ENCODE measurements at regions not wholly inside any gene's neighbourhood (a gene's known extent, or its start where the extent isn't known, plus 50 kb on each side); places are given as distances from the start of the nearest gene placed in this dataset.
A peak's percentile ranks its signal among the peaks of the same experiment; 100 is the strongest.

- DNase-seq, result peak; percentile 58
Measured at GRCh38 chr6:119627908-119628669, 278.5 kb upstream of the MAN1A1 start.

DNA sequence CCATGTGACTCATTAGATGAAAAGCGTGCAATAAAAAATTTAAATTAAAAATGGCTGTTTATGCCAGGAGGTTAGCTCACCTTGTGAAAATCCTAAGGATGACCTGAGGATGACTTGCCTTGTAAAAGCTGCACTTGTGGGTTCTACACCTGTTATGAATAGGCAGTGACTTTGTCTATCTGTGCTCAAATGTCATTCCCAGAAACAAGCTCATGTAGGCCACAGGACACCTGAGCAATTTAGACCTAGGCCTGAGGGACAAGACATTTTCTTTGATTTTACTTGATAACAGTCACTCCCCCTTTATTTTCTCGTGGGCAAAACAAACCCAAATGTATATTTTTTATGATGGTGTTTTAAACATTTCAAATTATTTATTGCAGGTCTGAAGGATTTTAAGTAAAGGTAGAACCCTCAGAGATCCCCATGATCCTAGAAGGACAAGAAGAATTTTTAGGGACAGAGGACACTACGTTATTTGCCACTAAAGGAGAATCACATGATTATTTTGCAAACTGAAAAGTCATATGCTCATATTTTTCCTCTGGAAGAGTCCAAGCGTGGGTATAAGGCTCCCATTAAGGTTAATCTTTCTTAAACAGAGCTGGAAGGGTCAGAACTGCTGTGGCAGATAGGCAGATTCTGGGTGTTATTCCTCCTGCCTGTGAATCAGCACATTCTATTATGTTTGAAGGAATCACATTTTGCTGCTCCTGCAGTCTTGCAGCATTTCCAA lies 277.5 kb upstream of the MAN1A1 start:
- DNase-seq, result no peak

GRCh38 chr6:119620846-119621555 lies 271.4 kb upstream of the MAN1A1 start:
- peak; percentile 98 for DNase-seq

GRCh38 chr6:119614138-119614537 lies 264.6 kb upstream of the MAN1A1 start:
- peak; percentile 48 for DNase-seq

DNA sequence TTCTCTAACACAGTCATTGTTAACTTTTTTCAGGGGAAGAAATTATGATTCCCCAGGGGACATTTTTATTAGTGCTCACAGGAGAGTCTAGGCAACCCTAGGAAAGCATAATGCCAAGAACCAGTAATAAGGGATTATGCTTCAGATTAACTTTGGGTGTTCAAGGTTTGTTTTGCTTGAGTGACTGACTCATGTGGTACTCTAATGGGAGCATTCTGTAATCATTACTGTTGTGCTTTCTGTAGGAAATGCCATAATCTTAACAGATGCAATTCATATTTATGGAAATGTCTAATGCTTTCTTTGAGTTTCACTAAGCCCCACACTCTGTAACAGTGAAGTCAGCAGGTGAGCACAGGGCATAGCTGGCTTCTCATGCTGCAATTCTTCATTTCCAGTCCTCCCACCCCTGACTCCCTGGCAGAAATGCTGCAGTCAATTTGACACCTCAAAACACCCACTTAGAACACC lies 263.4 kb upstream of the MAN1A1 start:
- peak; percentile 77 for DNase-seq

DNA sequence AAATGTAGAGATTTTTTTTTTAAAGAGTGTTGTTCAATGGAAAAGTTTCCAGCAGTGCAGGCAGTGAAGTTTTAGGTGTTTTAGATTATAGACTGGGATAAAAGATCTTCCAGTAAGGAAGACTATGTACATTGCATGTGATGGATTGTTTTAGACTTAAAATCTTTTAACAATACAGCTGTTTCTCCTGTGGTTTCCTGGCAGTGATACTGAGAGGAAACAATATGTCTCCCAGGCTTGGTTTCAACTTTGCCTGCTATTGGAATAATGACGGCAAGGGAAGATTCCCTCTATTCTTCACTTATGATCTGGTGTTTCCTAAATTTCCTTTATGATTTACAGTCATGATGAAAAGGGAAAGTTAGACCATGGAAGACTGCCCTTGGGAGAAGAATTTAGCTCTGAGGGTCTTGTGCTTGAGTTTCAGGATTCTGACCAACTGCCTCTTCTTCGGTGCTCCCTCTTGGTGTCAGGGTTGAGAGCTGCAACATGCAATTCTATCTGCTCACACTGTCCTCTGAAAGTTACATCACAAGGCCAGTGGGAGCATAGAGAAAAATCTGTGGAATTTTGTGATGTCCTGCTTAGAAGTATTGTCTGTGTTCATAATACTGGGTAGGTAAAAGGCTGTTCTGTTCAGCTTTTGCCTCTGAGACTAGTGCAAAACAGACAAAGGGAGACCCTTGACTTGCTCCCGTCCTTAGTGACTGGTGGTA lies 262.8 kb upstream of the MAN1A1 start:
- peak; percentile 46 for DNase-seq

DNA sequence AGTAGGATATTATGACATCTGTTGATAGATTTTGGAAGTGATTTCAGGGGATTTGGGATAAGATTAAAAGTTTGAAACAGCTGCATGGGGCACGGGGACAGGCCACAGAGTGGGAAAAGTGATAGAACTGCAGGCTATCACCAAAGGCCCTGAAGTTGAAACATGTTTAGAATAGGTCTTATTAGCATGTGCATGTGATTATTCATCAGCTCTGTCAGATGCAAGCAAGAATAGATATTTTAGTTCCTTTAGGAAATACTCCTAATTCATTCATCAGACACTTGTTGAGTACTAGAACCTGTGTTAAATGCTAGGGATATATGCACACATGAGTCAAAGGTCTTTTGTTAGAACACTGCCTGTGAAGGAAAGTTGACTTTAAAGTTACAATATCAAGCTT lies 261.2 kb upstream of the MAN1A1 start:
- DNase-seq, result no peak

GRCh38 chr6:119610265-119610664 lies 260.7 kb upstream of the MAN1A1 start:
- DNase-seq, result no peak

DNA sequence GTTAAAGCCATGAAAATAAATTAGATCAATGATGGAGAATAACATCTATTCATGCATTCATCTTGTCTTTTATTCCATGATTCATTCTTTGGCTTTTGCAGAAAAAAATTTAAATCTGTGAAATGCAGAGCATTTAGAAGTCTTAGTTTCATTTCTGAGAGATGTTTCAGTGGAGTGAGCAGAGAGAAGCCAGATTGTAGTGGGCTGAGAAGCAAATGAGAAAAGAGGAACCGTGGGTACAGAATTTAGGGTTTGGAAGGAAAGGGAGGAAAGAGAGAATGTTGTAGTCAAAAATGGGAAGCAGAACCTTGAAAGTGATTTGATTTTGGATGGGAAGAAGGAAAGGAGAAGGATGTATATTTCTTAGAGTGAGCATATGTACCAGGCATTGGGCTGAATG lies 260.3 kb upstream of the MAN1A1 start:
- DNase-seq, result no peak

- no peak for DNase-seq
Measured at GRCh38 chr6:119608994-119609393, 259.4 kb upstream of the MAN1A1 start.

DNA sequence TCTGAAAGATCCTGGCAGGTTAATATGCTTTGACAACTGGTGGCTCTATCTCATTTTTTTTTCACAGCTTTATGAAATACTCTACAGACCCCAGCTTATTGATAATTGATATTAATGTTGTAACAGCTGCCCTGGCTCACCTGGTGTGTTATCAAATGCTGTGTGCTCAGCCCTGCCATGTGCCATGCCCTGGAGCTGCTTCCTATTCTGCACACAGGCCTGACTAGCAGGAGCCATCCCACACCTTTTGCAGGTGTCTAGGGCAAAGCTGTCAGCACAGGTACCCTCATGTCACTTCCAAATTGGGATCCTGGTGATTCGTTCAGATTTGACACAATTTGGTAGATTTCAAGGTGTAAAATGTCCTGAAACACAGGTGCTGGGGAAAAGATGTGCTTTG lies 254.6 kb upstream of the MAN1A1 start:
- DNase-seq, result no peak

DNA sequence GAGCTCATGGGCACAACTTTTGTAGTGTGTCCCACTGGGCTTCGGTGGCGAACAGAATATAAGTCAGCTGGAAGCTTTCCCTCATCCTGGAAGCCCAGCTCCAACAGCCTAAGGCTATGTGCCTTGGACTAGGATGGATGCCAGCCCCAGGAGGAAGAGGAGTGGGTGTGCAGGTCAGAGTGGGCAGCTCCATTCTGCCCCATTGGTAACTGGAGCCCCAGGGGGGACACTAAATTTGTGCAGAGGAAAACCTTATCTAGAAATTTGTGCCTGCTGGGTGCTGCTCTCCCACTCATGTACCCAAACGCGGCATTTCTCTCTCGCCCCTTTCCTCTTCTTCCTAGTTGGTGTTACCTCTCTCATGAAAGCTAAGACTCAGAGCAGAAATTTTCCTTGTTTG lies 253.9 kb upstream of the MAN1A1 start:
- no peak for DNase-seq

DNA sequence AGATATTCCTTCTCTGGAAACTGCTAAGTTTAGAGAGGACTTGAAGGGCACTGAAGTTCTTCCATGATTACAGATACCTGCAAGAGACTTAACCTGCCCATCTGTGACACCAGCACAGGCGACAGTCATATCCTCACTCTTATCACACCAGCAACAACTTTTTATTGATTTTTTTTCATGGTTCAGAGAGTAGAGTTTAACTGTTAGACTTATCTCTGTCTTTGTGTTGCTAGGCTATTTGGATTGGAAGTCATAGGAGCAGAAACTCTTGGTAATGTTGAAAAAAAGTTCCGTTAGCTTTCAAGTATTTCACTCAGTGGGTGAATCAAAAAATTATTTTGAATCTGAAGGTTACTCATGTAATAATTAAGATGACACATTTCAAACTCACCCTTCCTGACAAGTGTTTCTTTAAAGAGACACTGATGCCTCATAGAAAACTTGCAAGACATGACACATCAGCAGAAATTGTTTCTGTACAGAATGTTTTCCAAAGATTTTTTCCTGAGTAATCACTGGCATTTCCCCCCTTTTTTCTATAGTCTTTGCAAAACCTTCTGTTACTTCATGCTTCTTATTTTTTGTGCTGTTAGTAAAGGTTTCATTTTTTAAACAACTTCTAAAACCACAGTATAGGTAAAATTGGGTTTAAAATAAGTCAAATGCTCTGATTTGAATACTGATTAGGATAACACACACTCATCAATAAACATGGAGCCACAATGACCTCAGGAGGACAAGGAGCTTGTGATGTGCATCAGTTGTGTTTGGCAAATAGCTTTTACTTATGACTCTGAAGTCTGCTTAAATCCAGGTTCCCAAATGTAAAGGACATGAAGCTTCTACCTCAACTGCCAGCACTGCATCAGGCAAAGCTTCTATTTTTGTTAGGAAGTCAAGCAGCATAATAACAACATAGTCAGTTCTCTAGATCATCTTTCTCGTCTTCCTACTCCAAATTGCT lies 252.9 kb upstream of the MAN1A1 start:
- peak; percentile 91 for DNase-seq

GRCh38 chr6:119598883-119599282 lies 249.3 kb upstream of the MAN1A1 start:
- DNase-seq, result no peak

DNA sequence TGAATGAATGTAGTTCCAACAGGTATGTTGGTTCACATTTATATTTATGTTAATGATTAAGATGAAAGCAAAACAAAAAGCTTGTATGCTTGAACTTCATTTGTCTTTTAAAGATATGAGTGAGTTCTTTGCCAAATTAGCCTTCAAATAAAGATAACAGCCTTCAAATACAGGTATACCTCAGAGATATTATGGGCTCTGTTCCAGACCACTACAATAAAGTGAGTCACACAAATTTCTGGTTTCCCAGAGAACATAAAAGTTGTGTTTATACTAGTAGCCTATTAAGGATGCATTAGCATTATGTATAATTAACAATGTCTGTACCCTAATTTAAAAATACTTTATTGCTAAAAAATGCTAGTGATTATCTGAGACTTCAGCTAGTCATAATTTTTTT lies 245.3 kb upstream of the MAN1A1 start:
- no peak for DNase-seq

DNA sequence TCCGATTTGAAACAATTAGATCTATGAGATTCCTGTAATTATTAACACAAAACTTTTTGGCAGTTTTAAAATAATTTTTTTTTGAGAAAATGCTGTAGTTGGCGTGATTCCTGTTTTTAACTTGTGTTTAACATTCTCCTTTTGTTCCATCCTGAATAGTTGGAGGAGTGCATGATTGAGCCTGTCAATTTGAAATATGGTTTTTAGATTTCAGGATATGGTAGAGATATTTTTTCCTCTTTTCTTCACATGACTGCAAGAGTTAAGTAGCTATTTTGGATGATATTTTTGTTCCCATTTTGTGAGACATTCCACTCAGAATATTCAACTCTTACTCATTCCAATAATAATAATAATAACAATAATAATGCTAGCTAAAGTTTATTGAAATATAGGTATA lies 241.7 kb upstream of the MAN1A1 start:
- DNase-seq, result no peak

DNA sequence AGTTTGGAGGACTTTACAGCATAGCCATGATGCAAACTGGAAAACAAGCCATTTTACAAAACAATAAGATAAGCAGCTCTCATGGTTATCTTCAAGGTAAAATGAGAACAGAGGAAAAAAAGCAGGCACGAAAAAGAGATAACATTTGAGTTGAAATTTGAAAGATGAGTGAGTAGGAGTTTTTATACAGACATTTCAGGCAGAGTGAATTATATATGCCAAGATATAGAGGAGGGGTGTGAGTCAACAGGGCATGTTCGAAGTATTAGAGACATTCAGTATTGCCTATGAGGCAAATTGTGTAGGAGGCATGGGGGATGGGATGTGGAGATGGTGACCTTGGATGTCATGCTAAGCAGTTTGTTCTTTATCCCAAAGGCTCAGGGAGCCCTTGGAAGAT lies 240.5 kb upstream of the MAN1A1 start:
- DNase-seq, result no peak

- DNase-seq, result peak; percentile 12
Measured at GRCh38 chr6:119587537-119587936, 238.0 kb upstream of the MAN1A1 start.

- no peak for DNase-seq
Measured at GRCh38 chr6:119586250-119586882, 236.8 kb upstream of the MAN1A1 start.

DNA sequence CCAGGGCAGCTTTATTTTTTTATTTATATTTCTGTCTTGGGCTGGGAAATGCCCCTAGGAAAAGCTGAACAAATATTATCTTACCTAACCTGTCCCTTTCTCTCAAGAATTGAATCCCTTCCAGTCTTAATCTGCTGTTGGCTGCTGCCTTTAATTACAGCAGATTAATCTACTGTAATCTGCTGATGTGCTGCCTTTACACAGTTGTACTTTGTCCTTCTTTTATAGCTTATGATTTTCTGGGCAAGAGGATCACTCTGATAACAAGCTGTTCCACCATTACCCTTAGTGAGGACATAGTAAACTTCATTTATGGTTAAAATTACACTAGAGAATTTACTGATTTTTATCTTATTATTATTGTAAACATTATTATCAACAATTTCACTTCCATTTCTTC lies 234.5 kb upstream of the MAN1A1 start:
- DNase-seq, result no peak

GRCh38 chr6:119581220-119581619 lies 231.7 kb upstream of the MAN1A1 start:
- no peak for DNase-seq

All from fibroblast of skin of right biceps (primary cell).